DMS114 treated with DMSO at 0.1 percent for 48 hours (cell line): ENCODE measurements at regions not wholly inside any gene's neighbourhood (a gene's known extent, or its start where the extent isn't known, plus 50 kb on each side); places are given as distances from the start of the nearest gene placed in this dataset.
"Not testable (repeated sequence)": the region's sequence is repeated elsewhere in the genome, so short reads cannot be mapped to it uniquely, and the experiment has no call there.

Experiments
- DNase-seq: peaks from one replicate; lab custom pipeline; 2025; ENCODE audit not compliant: unreplicated experiment; lab: John Stamatoyannopoulos, UW

DNA sequence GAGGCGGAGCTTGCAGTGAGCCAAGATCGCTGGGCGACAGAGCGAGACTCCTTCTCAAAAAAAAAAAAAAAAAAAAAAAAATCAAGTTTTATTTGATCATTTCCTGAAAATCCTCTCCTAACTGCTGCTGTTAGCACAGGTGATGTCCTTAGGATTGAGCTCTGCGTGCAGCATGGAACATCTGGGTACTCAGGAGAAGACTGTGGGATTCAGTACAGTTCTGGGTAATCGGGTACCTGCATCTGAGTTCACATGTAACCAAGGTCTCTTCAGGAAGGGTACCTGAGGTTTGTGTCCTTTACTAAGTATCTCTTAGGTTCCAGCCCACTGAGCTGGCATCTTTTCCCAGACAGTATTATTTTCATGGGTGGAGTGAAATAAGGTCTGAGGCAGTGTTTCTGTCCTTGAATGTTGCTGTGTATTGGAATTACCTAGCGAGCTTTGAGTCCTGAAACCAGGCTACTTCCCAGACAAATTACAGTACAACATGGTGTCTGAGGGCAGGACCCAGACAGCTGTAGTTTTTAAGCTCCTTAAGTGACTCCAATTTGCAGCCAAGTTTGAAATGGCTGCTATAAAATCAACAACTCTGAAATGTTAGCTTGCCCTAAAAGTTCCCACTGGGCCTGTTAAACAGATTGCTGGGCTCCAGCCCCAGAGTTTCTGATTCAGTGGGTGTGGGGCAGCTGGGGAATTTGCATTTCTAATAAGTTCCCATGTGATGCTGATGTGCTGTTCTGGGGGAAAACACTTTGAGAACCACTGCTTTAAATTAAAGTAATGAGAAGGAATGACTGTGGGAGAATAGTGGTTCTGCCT lies 120.5 kb downstream of the PMAIP1 start:
- no peak for DNase-seq

DNA sequence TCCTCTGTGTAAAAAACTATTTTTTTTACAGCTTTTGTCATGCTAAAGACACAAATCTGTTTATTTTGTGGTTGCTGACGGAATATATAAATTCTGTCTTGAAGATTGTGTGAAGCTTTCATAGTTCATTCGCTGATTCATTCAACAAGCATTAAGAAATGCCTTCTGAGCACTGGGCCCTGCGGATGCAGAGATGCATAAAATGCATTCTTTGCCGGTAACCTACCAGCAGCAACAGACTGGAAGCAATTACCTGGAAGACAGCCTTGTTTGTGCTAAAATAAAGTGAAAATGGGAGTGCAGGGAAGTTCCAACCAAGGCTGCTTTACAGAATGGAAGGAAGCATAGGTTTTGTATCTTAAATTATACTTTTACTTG lies 119.7 kb downstream of the PMAIP1 start:
- no peak for DNase-seq

GRCh38 chr18:60018618-60019462 lies 119.0 kb downstream of the PMAIP1 start:
- no peak for DNase-seq

DNA sequence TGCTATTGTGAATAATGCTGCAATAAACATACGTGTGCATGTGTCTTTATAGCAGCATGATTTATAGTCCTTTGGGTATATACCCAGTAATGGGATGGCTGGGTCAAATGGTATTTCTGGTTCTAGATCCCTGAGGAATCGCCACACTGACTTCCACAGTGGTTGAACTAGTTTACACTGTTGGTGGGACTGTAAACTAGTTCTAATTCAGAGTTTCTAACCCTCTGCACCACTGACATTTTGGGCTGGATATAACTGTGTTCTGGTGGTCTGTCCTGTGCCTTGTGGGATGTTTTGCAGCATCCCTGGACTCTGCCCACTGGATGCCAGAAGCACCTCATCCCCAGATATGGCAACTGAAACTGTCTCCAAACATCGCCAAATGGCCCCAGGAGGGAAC lies 118.3 kb downstream of the PMAIP1 start:
- DNase-seq, result not testable (repeated sequence)

GRCh38 chr18:60017371-60017770 lies 117.6 kb downstream of the PMAIP1 start:
- DNase-seq, result no peak

GRCh38 chr18:60015826-60016225 lies 116.0 kb downstream of the PMAIP1 start:
- DNase-seq, result not testable (repeated sequence)

- DNase-seq, result not testable (repeated sequence)
Measured at GRCh38 chr18:60013148-60013547, 113.4 kb downstream of the PMAIP1 start.

DNA sequence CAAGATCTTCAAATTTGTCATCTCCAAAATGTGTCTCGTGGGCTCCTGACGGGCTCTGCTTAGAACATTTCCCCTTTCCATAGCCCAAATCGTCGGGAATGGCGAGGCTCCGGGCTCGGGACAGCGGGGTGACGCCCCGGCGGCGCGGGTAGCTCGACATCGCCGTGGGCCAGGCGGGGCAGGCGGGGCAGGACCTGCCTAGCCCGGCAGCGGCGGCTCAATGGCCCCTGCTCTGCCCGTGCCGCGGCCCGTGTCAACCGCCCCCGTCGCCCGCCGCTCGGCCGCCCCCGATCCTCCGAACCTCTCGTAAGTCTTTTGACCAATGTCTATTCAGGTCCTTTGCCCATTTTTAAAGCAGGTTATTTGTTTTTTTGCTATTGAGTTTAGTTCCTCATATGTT lies 111.2 kb downstream of the PMAIP1 start:
- DNase-seq, result no peak

GRCh38 chr18:60010513-60010912 lies 110.7 kb downstream of the PMAIP1 start:
- DNase-seq, result no peak

- DNase-seq, result no peak
Measured at GRCh38 chr18:60007661-60008060, 107.9 kb downstream of the PMAIP1 start.

- no peak for DNase-seq
Measured at GRCh38 chr18:60003610-60004185, 103.9 kb downstream of the PMAIP1 start.

DNA sequence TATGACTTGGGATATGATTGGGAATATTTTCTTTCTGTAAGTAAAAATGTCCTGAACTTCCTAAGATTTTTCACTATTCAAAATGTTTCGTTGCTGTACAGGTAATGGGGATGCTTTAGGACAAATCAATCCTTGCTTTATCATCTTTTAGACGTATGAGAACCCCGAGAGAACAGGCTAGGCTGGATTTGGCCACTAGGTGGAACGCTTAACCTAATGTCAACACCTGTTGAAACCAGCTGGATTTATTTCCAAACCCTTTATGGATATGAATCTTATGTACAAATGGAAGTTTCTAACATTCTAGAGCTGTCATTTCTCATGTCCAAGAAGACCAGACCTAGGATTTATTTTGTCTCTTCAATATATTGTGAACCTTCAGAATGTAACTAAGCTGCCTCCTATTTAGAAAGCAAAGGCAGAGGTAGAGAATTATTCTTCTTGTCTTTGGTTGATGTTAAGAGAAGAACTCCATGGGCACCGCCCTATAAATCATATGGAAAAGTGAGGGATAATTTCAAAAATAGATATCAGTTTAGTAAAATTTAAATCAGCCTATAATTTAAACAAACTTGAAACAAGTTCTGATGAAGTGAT lies 96.7 kb downstream of the PMAIP1 start:
- DNase-seq, result peak; percentile 5

GRCh38 chr18:59994357-59994756 lies 94.6 kb downstream of the PMAIP1 start:
- no peak for DNase-seq

GRCh38 chr18:59993560-59993959 lies 93.8 kb downstream of the PMAIP1 start:
- no peak for DNase-seq

- DNase-seq, result no peak
Measured at GRCh38 chr18:59990121-59990823, 90.5 kb downstream of the PMAIP1 start.

- peak; percentile 13 for DNase-seq
Measured at GRCh38 chr18:59988098-59988706, 88.4 kb downstream of the PMAIP1 start.

- DNase-seq, result no peak
Measured at GRCh38 chr18:59987102-59987501, 87.3 kb downstream of the PMAIP1 start.

DNA sequence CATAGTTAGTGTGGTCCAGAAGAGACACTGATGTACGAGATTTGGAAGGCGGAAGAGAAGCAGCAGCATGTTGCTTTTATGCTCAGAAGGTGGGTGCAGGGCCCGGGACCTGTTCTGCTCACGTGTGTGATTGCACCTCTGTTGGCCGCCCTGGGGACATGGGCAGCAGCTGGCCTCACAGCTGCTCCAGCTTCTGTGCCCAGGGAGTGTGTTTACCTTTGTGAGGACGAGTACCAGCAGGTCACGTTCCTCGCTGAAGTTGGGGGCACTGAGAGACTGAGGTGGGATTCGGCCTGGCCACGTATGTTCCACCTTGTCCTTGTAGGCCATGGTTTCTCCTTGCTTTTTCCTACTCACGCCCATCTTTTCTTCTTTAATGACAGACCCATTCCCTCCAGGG lies 86.3 kb downstream of the PMAIP1 start:
- no peak for DNase-seq

- DNase-seq, result no peak
Measured at GRCh38 chr18:59985289-59985688, 85.5 kb downstream of the PMAIP1 start.

- no peak for DNase-seq
Measured at GRCh38 chr18:59983506-59983905, 83.7 kb downstream of the PMAIP1 start.
